ENCODE measurements at regions not wholly inside any gene's neighbourhood (a gene's known extent, or its start where the extent isn't known, plus 50 kb on each side); places are given as distances from the start of the nearest gene placed in this dataset.

- DNase-seq (ENCODE audit: low spot score), result no peak
Measured at GRCh38 chr14:53896726-53897125, 59.9 kb downstream of the BMP4 start.

GRCh38 chr14:53894456-53894855 lies 62.2 kb downstream of the BMP4 start:
- no peak for DNase-seq (ENCODE audit: low spot score)

- no peak for DNase-seq (ENCODE audit: low spot score)
Measured at GRCh38 chr14:53893374-53893773, 63.3 kb downstream of the BMP4 start.

GRCh38 chr14:53890611-53891101 lies 66.0 kb downstream of the BMP4 start:
- no peak for DNase-seq (ENCODE audit: low spot score)

GRCh38 chr14:53888535-53889386 lies 67.9 kb downstream of the BMP4 start:
- DNase-seq (ENCODE audit: low spot score), result no peak

- no peak for DNase-seq (ENCODE audit: low spot score)
Measured at GRCh38 chr14:53885136-53885640, 71.4 kb downstream of the BMP4 start.

- DNase-seq (ENCODE audit: low spot score), result no peak
Measured at GRCh38 chr14:53884601-53885000, 72.0 kb downstream of the BMP4 start.

- no peak for DNase-seq (ENCODE audit: low spot score)
Measured at GRCh38 chr14:53883739-53884138, 72.9 kb downstream of the BMP4 start.

- no peak for DNase-seq (ENCODE audit: low spot score)
Measured at GRCh38 chr14:53882684-53883083, 73.9 kb downstream of the BMP4 start.

- DNase-seq (ENCODE audit: low spot score), result no peak
Measured at GRCh38 chr14:53881921-53882320, 74.7 kb downstream of the BMP4 start.

- no peak for DNase-seq (ENCODE audit: low spot score)
Measured at GRCh38 chr14:53881161-53881871, 75.3 kb downstream of the BMP4 start.

GRCh38 chr14:53880761-53881160 lies 75.9 kb downstream of the BMP4 start:
- DNase-seq (ENCODE audit: low spot score), result no peak

- no peak for DNase-seq (ENCODE audit: low spot score)
Measured at GRCh38 chr14:53879747-53880146, 76.9 kb downstream of the BMP4 start.

- no peak for DNase-seq (ENCODE audit: low spot score)
Measured at GRCh38 chr14:53879022-53879686, 77.5 kb downstream of the BMP4 start.

GRCh38 chr14:53875324-53875897 lies 81.2 kb downstream of the BMP4 start:
- DNase-seq (ENCODE audit: low spot score), result no peak

GRCh38 chr14:53874704-53875103 lies 81.9 kb downstream of the BMP4 start:
- no peak for DNase-seq (ENCODE audit: low spot score)

- no peak for DNase-seq (ENCODE audit: low spot score)
Measured at GRCh38 chr14:53872681-53873089, 83.9 kb downstream of the BMP4 start.

GRCh38 chr14:53871951-53872350 lies 84.7 kb downstream of the BMP4 start:
- no peak for DNase-seq (ENCODE audit: low spot score)

- no peak for DNase-seq (ENCODE audit: low spot score)
Measured at GRCh38 chr14:53871011-53871410, 85.6 kb downstream of the BMP4 start.

GRCh38 chr14:53865711-53866110 lies 90.9 kb downstream of the BMP4 start:
- DNase-seq (ENCODE audit: low spot score), result no peak

GRCh38 chr14:53861781-53862180 lies 94.8 kb downstream of the BMP4 start:
- DNase-seq (ENCODE audit: low spot score), result no peak

- no peak for DNase-seq (ENCODE audit: low spot score)
Measured at GRCh38 chr14:53858345-53858684, 98.3 kb downstream of the BMP4 start.

Data from putamen (tissue), 1 donor.